Stimulated activated CD8-positive, alpha-beta memory T cell treated with anti-CD3 and anti-CD28 coated beads, Interleukin-4, amount 100 ng/mL, for 48 hours (primary cell): ENCODE measurements at regions not wholly inside any gene's neighbourhood (a gene's known extent, or its start where the extent isn't known, plus 50 kb on each side); places are given as distances from the start of the nearest gene placed in this dataset.

Experiments
- DNase-seq: peaks from one replicate; pipeline ENCODE4 v3.0.0-alpha.2; 2020

DNA sequence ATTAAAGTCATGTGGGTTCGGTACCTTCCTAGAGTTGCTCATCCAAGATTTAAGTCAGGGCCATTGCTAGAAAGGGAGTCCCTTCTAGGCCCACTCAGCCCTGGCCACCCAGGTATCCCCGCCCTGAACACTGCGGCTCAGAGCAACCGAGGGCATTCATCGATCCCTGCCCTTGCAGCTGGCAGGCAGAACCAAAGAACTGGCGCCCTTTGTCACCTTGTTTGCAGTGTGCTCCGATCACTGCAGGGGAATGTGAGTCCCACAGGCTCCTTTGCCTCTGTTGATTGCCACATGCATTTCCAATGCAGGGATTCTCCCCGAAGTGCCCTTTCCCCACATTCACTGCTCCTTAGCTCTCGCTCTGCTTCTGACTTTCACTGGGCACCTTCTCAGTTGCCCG lies 108.5 kb downstream of the CMPK2 start:
- no peak for DNase-seq

DNA sequence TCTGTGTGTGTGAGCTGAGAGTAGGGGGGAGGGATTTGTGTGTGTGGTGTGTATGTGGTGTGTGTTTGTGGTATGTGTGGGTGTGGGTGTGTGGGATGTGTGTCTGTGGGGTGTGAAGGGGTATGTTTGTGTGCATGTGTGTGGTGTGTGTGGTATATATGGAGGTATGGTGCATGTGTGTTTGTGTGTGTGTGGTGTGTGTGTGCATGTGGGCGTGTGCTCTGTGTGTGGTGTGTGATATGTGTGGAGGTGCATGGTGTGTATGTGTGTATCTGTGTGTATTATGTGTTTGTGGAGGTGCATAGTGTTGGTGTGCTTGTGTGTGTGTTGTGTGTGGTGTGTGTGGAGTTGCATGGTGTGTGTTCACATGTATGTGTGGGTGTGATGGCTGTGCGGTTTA lies 106.0 kb downstream of the CMPK2 start:
- DNase-seq, result no peak

DNA sequence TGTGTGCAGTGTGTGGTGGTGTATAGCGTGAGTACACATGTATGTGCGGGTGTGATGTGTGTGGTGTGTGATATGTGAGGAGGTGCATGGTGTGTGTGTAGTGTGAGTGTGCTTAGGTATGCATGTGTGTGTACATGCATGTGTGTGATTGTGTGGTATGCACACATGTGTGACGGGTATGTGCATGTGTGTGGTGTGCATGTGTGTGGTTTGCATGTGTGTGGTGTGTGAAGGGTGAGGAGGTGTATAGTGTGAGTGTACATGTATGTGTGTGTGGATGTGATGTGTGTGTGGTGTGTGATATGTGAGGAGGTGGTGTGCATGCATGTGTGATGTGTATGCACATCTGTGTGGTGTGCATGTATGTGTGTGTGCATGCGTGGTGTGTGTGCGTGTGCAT lies 105.6 kb downstream of the CMPK2 start:
- DNase-seq, result no peak

DNA sequence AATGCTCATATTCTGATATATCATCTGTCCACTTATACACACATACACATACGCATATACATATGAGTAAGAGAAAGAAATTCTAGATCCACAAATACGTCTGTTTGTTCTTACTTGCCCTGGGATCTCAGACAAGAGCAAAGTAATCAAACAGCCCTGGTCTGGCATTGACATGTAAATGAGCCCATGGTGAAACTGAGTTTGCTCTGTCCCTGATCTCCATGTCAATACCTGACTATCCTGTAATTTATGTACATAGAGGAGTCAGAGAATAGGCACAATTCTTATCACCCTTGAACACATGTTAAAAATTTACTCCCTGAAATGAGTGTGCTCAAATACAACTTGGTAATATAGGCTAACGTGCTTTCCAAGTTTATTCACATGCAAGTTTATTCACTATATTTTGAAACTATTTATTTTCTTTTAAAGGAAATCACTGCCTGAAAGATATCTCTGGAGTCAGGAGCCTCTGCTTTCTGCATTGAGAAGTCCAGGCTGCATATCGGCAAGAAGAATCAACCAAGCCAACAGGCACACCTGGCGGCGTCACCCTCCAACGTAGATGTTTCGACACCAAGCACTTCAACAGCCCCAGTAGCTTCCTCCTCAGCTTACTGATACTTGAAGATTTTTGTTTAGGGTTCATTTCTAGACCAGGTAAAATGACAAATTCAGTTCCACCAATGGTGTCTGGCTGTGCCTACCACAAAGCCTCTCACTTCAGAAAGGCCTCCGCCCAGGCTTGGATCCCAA lies 100.6 kb downstream of the CMPK2 start:
- no peak for DNase-seq

DNA sequence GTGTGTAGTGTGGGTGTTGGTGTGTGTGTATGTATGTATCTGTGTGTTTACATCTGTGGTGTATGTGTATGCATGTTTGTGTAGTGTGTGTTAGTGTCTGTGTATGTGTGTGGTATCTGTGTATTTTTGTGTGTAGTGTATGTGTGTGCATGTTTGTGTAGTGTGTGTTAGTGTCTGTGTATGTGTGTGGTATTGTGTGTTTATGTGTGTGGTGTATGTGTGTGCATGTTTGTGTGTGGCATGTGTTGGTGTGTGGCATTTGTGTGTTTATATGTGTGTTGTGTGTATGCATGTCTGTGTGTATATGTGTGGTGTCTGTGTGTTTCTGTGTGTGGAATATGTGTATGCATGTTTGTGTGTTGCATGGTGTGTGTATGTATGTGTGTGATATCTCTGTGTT lies 96.4 kb downstream of the CMPK2 start:
- no peak for DNase-seq

DNA sequence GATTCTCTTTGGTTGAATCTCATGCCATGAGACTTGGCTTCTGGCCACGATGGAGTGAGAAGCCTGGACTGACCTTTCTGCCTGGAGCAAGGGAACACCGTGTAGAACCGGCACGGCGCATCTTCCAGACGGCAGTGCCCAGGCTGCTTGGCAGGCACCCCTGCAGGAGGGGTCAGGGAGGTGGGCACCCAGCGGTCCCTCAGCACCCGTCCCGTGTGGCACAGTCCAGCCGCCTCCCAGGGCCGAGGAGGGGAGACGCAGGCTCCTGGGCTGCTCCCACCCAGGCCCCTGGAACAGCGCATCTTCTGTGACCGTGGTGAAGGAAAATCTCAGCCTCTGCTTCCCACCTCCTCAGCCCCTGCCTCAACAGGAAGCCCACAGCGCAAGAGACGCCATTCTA lies 95.7 kb downstream of the CMPK2 start:
- no peak for DNase-seq

DNA sequence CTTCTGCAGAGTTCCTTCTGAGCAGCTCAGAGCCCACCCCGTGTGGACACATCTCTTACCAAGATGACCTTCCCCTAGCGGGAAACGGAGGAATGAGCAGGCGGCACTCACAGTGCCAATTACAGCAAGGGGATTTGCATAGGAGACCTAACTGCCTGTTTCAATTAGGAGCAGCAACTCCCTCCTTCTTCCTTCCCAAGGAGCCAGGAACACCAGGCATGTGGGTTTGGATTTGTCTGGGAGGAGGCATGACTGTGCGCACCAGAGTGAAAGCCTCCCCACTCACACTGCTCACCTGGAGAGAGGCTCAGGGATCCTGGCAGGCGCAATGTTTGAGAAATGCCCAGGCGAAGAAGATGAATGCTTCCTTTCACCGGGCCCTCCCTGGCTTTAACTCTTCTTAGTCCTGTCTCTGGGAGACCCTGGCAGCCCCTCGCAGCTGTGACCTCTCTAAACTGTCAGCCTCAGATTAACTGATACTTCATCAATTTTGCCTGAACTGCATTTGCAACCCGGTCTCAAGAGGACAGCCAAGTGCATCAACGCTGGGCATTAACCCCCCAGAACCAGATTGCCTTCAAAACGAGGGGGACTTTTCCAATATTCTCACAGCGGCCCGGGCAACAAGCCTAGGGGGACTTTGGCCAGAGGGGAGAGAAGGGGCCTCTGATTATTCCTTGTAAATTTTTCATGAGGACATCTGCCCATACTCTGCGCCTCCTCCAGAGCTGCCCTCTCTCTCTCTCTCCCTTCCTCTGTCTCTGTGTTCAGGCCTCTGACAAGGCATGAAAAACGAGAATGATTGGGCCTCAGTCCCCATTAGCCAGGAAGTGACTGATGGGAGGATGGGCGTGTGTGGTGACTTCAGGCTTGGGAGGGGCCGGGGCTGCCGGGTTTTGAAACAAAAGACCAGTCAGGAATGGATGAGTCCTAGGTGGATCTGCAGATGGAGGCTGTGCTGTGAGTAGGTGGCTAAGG lies 93.8 kb downstream of the CMPK2 start:
- no peak for DNase-seq

DNA sequence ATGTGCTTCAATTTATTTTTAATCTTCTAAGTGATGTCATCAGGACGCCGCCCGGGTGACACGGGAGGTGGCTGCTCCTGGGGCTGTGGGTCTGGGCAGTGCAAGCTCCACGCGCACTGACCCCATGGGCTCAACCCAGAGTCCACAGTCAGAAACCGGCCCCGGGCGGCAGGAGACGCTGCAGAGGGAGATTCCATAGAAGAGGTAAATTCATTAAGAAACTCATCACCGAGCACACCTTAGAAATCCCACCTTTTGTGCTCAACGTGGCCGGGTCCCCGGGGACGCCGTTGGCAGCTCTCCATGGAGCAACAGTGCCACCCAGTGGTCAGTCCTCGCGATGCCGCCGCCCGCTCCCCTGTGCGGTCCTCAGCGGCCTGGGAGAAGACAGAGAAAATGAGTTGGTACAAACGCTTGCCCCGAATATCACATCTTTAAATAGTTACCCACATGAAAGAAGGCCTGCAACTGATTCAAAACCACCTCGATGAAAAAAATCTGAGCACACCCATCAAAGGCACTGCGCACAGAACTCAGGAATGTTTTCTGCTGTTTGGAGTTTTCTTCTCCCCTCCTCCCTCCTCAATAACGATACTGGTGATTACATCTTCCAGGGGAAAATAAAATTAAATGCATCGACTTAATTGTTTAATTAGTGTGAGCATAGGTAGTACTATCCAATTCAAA lies 92.6 kb downstream of the CMPK2 start:
- peak; percentile 93 for DNase-seq

DNA sequence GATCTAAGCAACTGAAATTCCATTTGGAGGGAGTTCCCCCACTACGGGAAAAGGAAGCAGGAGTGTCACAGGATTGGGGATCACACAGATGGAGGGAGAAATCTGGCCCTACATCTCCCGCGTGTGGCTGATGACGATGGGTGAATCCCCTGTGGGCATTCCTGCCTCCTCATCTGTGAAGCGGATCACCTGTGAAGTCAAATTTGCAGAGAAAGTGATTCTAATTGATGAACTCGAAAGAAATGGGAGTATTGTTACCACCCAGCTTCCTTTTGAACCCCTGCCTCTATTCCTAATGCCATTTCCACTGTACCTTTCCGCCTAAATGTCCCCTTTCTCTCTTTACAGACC lies 92.0 kb downstream of the CMPK2 start:
- no peak for DNase-seq

DNA sequence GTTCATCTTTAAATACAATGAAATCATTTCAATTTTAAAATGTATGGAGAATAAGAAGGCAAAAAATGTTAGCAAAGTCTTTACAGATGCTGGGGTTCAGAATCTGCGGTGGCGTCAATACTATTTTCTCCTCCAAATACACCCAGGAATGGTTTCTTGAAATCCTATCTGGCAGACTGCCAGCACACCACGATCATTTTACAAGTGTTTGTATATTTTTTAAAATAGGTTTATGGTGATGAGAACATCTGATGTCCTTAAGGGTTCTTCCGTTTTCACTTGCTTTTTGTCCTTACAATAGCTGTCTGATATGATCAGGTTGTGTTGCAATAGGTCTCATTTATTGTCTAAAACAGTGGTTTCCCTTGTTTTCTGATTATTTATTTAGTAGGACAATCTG lies 89.6 kb downstream of the CMPK2 start:
- no peak for DNase-seq

DNA sequence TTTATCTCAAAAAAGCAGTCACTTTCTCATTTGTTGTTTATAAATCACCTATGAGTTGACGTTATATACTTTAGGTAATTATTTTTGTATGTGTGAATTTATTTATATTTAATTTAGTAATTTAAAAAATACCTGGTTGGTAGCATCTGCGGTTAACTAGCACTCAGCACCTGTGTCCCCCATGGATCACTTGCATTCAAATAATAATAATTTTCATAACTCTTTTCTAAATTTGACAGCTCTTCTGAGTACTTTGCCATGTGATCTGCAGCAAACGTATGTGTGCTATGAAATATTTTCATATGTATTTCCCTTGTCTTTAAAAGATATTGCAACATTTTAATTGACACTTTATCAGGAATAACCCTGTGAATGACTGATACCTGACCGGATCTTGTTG lies 88.1 kb downstream of the CMPK2 start:
- DNase-seq, result no peak

DNA sequence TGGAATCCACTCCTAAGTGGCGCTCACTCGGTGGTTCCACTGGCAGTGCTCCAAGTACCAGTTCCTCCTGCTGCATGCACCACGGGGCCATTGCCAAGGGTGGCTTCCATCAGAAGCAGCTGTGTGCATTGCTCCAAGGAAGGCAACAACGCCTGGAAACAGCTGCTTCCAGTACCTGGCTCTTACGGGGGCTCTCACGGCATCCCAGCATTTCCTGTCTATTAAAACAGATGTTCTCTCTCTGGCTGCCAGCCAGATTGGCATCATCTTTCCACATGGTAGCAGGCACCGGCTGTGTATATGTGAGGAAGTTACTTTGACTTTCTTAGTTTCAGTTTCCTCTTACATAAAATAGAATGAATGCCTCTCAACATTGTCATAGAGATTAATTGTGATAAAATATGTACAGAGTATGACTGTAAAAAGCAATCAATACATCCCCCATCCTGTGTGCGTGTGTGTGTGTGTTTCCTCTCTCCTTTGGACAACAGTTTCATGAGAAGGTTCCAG lies 84.9 kb downstream of the CMPK2 start:
- DNase-seq, result no peak

DNA sequence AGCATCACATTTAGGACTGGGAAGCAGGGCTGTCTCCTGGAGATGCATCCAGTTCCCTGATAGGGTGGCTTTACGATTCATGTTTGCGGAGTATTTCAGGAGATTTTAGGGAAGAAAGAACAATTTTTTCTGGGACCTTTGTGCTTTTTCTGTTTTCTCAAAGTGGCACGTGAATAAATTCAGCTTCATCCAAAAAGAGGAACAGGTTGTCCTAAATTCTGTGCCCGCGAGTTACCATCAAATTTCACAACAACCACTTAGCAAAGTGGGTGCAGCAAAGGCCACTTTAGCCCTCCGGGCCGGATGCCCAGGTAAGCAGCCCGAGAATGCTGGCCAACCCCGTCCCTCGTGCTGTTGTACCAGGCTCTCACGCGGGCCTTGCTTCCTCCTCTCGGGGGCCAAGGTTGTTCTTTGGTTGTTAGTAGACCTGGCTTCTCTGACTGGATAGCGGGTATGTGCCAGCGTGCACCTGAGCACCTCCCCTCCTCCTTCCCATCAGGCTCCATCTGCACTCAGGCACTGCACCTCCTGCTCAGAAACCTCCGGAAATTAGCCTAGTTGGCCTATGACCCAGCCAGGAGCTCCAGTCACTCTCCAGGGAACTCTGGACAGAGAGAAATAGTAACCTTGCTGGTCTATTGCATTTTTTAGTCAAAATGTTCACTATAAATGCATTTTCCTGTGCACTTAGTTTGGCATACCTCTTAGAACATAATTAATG lies 83.0 kb downstream of the CMPK2 start:
- no peak for DNase-seq

DNA sequence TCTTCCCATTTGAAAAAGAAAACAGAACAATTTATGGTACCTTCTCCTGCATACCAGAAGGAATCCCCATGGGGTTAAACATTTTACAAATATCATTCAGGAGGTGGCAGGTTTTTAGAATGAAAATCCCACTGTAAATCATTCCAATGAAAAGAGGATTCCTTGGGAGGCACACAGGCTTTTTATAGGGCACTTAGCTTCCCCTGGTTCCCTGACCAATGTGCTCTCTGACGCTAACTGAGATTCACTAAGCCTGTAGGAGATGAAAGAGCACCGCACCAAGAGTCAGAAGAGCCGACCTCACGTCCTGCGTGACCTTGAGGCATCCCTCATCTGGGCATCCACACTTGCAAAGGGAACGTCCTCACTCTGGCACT lies 82.5 kb downstream of the CMPK2 start:
- no peak for DNase-seq

DNA sequence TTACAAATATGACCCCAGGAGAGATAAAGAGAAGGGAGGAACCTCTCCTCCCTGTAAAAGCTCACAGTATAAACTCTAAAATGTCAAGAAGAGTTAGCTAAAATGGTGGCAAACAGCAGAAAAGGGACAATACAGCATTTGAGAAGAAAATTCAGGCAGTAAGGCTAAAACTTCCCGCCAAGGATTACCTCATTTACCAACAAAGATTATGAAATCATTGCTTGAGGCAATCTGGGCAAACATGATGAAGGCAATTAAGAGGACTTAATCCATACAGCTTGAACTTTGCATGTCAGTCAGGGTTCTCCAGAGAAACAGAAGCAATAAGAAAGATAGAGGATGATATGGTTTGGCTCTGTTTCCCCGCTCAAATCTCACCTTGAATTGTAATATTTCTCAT lies 81.4 kb downstream of the CMPK2 start:
- no peak for DNase-seq

DNA sequence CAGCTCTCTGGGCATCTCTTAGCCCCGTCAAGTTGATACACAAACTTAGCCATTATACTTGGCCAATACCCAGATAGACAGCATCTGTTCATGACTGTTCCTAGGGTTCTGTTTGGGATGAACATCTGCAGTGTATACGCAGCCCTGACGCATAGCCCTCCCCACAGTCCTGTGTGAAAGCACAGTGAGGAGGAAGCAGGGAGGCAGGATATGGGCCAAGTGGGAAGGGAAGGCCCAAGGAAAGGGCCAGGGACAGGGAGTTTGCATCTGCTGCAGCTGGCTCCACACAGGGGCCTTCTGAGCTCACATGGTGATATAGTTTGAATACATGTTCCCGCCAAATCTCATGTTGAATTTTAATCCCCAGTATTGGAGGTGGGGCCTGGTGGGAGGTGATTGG lies 80.2 kb downstream of the CMPK2 start:
- no peak for DNase-seq

DNA sequence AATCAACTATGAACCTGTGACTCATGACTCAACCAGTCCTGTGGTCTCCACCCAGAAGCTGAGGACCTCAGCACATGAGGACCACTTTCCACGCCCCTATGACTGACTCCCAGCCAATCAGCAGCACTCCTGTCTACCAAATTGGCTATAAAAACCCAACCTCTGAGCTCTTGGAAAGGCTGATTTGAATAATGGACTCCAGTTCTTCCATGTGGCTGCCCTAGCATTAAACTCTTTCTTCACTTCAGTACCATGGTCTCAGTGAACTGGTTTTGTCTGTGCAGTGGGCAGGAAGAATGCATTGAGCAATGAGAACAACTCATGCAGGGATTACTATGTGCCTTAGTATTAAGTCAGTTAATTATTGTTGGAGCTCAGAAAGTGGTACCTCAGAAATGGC lies 78.3 kb downstream of the CMPK2 start:
- DNase-seq, result no peak

DNA sequence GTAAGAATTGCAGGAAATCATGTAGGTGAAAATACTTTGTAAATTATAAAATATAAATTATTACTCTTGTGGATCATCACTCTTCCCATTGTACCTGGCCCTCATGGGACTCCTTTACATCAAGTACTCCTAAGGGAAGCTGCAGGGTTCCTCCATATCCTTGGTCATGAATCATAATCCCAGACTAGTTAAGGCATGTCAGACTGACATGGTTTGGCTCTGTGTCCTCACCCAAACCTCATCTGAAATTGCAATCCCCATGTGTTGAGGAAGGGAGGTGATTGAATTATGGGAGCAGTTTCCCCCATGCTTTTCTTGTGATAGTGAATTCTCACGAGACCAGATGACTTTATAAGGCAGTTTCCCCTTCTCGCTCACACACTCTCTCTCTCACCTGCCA lies 77.1 kb downstream of the CMPK2 start:
- DNase-seq, result no peak

DNA sequence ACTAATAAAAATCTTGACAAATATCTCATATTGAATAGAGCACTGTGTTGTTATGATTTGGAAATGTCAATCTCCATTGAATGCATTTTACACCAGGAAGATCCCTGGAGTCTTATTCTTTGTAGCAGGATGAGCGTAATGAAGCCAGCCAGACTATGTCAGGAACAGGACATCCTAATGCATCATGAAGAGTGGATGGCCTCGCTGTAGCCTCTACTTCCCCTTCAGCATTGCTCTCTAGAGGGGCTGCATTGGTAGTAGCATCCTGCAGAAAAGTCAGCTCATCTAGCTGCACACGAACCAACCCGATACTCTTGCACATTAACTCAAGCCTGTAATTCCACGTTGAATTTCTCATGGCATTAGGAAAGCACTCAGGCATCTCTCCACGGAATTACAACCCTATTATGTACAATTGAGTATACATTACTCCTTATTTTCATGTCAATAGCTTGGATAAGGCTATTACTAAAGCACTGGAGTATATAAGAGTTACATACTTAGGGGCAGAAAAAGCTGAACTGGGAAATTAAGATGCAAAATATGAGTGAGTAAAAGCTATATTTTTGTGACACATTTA lies 76.1 kb downstream of the CMPK2 start:
- DNase-seq, result no peak

DNA sequence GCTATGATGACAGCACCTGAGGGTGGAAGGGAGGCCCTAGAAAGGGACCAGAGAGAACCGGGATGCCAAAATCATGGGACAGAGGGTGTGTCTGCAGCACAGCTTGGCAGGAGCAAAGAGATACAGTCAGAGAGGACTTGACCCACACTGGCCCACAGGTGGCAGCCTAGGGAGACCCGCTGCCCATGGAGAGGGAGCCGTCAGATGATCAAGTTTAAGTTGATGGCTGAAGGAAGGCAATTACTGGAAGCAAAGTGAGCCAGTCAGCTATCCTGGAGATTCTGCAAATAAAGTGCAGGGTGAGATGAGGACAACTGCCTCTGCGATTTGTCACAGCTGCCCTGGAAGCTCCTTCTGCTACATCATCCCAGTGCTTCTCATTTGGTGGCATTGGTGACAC lies 74.0 kb downstream of the CMPK2 start:
- DNase-seq, result no peak

DNA sequence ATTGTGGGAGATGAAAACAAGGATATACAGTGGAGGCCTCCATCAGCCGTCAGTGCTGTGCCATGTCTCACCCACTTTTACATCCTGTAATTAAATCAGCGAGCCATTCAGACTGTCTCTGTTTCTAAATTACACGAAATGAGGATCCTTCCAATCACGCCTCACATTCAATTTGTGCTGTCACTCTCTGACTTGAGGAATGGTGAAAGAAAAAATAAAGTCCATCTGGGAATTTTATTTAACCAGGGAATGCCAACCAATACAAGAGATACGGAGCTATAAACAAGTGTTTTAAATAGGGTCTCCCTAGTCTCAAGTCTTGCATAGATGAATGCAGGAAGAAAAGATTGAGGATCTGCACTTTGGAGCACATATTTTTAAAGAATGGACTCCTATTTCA lies 72.8 kb downstream of the CMPK2 start:
- DNase-seq, result no peak

DNA sequence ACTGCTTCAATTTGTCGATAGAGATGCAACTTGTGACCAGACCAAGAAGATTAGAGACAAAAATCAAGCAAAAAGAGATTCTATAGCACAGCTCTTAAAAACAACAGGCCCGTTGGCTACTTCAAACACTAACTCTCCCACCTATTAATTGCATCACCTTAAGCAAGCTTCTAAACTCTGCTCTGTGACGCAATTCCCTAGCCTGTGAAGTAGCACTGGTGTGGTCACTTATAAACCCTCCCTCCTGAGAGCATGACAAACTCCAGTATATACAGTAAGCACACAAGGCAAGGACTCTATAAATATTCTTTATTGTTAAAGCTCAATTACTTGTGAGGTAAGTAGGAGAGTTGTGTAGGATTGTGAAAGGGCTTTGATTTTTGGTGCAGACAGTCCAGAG lies 72.3 kb downstream of the CMPK2 start:
- DNase-seq, result no peak

DNA sequence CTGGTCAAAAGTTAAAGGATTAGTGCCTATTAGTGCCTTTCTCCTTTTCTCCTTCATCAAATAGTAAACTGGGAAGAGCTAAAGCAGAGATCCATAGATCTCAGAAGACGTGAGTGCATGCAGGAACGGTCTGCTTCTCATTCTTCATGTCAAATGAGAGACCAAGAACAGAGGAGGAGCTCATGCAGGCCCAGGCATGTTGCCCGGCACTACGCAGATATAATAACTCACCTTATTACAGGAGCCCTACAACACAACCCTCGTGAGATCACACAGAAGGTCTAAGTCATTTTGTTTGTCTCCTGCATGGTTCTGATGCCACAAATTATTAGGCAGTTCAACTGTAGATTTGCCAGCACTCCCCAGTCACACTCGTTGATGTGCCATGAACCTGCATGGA lies 71.8 kb downstream of the CMPK2 start:
- no peak for DNase-seq
